ENCODE measurements at regions not wholly inside any gene's neighbourhood (a gene's known extent, or its start where the extent isn't known, plus 50 kb on each side); places are given as distances from the start of the nearest gene placed in this dataset.

DNA sequence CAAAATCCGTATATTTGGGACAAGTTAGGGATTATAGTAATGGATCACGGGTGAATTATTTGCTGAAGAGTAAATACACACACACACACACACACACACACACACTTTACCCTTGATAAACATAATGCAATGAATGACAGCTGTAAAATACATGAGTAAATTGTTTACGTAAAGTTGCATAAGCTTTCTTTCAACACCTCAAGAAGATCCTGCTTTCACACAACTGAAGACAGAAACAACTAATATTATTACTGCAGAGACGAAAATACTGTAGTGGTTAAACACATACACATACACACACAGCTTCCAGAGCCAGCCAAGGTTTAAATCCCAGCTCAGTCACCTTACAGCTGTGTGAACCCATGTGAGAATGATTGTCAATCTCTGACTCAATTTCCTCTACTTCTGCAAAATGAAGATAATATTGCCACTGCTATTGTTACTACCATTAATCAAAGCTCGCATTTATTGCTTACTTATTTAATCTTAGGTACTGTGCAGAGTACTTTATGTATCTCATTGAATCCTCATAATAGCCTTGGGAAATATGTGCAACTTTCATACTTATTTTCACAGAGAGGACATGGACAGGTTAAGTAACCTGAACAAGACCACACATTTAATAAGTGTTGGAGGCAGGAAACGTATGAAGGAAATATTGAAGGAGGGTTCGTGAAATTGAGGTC is 50.6 kb upstream of the DOK6 start:
- H3F3A ChIP-seq (ENCODE audit: insufficient read depth), result no peaks in the 10 kb centered on the region
- no peaks in the 10 kb centered on the region for H3K9me3 ChIP-seq (ENCODE audit: low read depth)
- no peaks in the 10 kb centered on the region for H3K36me3 ChIP-seq (ENCODE audit: low read depth)
- H4K20me1 ChIP-seq (ENCODE audit: insufficient read depth), result no peaks in the 10 kb centered on the region
- no peak for TF ChIP-seq EZH2 (IDR thresholded peaks at IDR 0.05; ENCODE audit: insufficient read depth, poor library complexity, severe bottlenecking)
- no peak for TF ChIP-seq EZH2phosphoT487 (IDR thresholded peaks at IDR 0.05; ENCODE audit: insufficient read depth, low read depth)
- DNase-seq, result no peak
- no peaks in the 10 kb centered on the region for H3K4me1 ChIP-seq (ENCODE audit: insufficient read depth)
- H3K4me2 ChIP-seq (ENCODE audit: unreplicated experiment), result no peak overlapping the region
- H3K27me3 ChIP-seq (replicated peaks; ENCODE audit: insufficient read depth), result no peaks in the 10 kb centered on the region
- H3K9me2 ChIP-seq (ENCODE audit: insufficient read depth), result no peaks in the 10 kb centered on the region
- H3K4me3 ChIP-seq, result no peak overlapping the region
- 37 to 44% methylated on average over 7 of the region's 7 CpGs for WGBS, 2 experiments (ENCODE audit: low coverage in 1 of 2, low lambda C conversion rate in 2 of 2, missing lambda C conversion rate in 2 of 2)
- H3K27ac ChIP-seq, result no peak overlapping the region
- no peak overlapping the region for H3K9ac ChIP-seq
- no peaks in the 10 kb centered on the region for H3K79me2 ChIP-seq (ENCODE audit: insufficient read depth)
- in situ Hi-C loops (cut with MboI), result no loop called here
- no peak overlapping the region for H2AFZ ChIP-seq
